H1 (cell line): ENCODE measurements at regions not wholly inside any gene's neighbourhood (a gene's known extent, or its start where the extent isn't known, plus 50 kb on each side); places are given as distances from the start of the nearest gene placed in this dataset.

Experiments used
- CTCF ChIA-PET: fragments of 300-600 bp; sonication (Branson Sonifier 250); formaldehyde crosslinking; loops from one replicate; lab custom pipeline; 2021; ENCODE audit not compliant: partially characterized antibody; lab: Charles Lee
- POLR2A ChIA-PET: fragments of 300-600 bp; sonication (Branson Sonifier 250); formaldehyde crosslinking; loops from one replicate; lab custom pipeline; 2021; ENCODE audit warnings: inconsistent platforms; ENCODE audit not compliant: partially characterized antibody; lab: Charles Lee
- DNase-seq, 2 experiments: peaks; one replicate each; pipeline versions ENCODE4 v3.0.0 to v3.0.0-alpha.2; 2010 to 2022; ENCODE audit warnings: low spot score in 2 of 2, low read depth in 1 of 2, mixed read lengths in 1 of 2
- FAIRE-seq: peaks from 2 replicates; lab custom pipeline; 2011; peaks lifted over from hg19 to GRCh38; lab: Jason Lieb, UNC
- H2AFZ ChIP-seq: 2 replicates; pipeline ENCODE4 v1.8.1; 2012; ENCODE audit warnings: low read length, inconsistent platforms
- H2AK5ac ChIP-seq: 2 replicates; pipeline ENCODE4 v1.6.1; 2013; ENCODE audit warnings: low read depth, low read length
- H2BK120ac ChIP-seq: replicated peaks from 2 replicates; pipeline ENCODE3; 2013; ENCODE audit warnings: low read depth, low read length, inconsistent platforms
- H2BK12ac ChIP-seq: 2 replicates; pipeline ENCODE4 v1.6.1; 2013; ENCODE audit warnings: low read depth, low read length
- H2BK15ac ChIP-seq: 2 replicates; pipeline ENCODE4 v1.6.1; 2013; ENCODE audit warnings: low read length
- H2BK20ac ChIP-seq: 2 replicates; pipeline ENCODE4 v1.6.1; 2013; ENCODE audit warnings: low read length
- H2BK5ac ChIP-seq: 2 replicates; pipeline ENCODE4 v1.6.1; 2013; ENCODE audit warnings: low read depth, low read length
- H3K14ac ChIP-seq: 2 replicates; pipeline ENCODE4 v1.6.1; 2013; ENCODE audit warnings: inconsistent platforms; ENCODE audit not compliant: insufficient read length
- H3K18ac ChIP-seq: 2 replicates; pipeline ENCODE4 v1.6.1; 2013; ENCODE audit warnings: low read length; ENCODE audit errors: extremely low read depth
- H3K23ac ChIP-seq: 2 replicates; pipeline ENCODE4 v1.6.1; 2013; ENCODE audit warnings: inconsistent platforms; ENCODE audit not compliant: insufficient read length
- H3K23me2 ChIP-seq: 2 replicates; pipeline ENCODE4 v1.6.1; 2013; ENCODE audit warnings: low read depth, low read length
- H3K27ac ChIP-seq: 2 replicates; pipeline ENCODE4 v1.6.1; 2011; ENCODE audit warnings: low read depth, low read length, inconsistent platforms
- H3K27me3 ChIP-seq, 4 experiments: replicated peaks in 1 of 4; 1 replicate in 1 of 4; 2 replicates in 3 of 4; pipeline versions ENCODE4 v1.6.1 to v1.8.1; 2011 to 2013; ENCODE audit warnings: low read length in 3 of 4, mild to moderate bottlenecking in 3 of 4, inconsistent platforms in 2 of 4, mixed read lengths in 2 of 4, moderate library complexity in 1 of 4; ENCODE audit not compliant: control insufficient read depth in 3 of 4, insufficient read depth in 3 of 4; ENCODE audit errors: extremely low read depth in 1 of 4
- H3K36me3 ChIP-seq, 4 experiments: 2 replicates each; pipeline versions ENCODE4 v1.6.1 to v1.8.1; 2011 to 2013; ENCODE audit warnings: mild to moderate bottlenecking in 4 of 4, low read length in 3 of 4, moderate library complexity in 2 of 4, control low read depth in 1 of 4, inconsistent platforms in 1 of 4; ENCODE audit not compliant: insufficient read depth in 4 of 4, control insufficient read depth in 2 of 4
- H3K4ac ChIP-seq: replicated peaks from 2 replicates; pipeline ENCODE3; 2013; ENCODE audit warnings: low read length, low read depth, mixed read lengths, inconsistent platforms; ENCODE audit not compliant: insufficient read length
- H3K4me1 ChIP-seq, 4 experiments: replicated peaks in 1 of 4; 1 replicate in 1 of 4; 2 replicates in 3 of 4; pipeline versions ENCODE4 v1.6.1 to v1.8.1; 2011 to 2013; ENCODE audit warnings: low read length in 3 of 4, inconsistent platforms in 2 of 4, mixed read lengths in 1 of 4; ENCODE audit not compliant: insufficient read depth in 4 of 4, control insufficient read depth in 3 of 4
- H3K4me2 ChIP-seq, 2 experiments: 2 replicates each; pipeline versions ENCODE4 v1.6.1 to v1.8.1; 2011 to 2013; ENCODE audit warnings: low read depth in 2 of 2, low read length in 2 of 2, control low read depth in 1 of 2, inconsistent platforms in 1 of 2, mild to moderate bottlenecking in 1 of 2; ENCODE audit not compliant: insufficient read depth in 1 of 2
- H3K4me3 ChIP-seq, 4 experiments: fragments of 200-600, 300-600 bp in 1 of 4; sonication (generic), shearing (Covaris generic), sonication (Bioruptor Twin) in 1 of 4; 2 replicates each; pipeline versions ENCODE4 v1.5.1 to v1.8.1; 2011 to 2016; ENCODE audit warnings: low read length in 4 of 4, low read depth in 3 of 4, control low read depth in 2 of 4, inconsistent platforms in 2 of 4, mild to moderate bottlenecking in 2 of 4, mixed read lengths in 1 of 4, moderate library complexity in 1 of 4; ENCODE audit not compliant: insufficient read depth in 2 of 4; ENCODE audit errors: extremely low read depth in 1 of 4
- H3K56ac ChIP-seq: replicated peaks from 2 replicates; pipeline ENCODE3; 2013; ENCODE audit warnings: low read depth, mild to moderate bottlenecking, mixed read lengths, low read length, inconsistent platforms; ENCODE audit not compliant: insufficient read length
- H3K79me1 ChIP-seq: 2 replicates; pipeline ENCODE4 v1.6.1; 2013; ENCODE audit warnings: low read depth, low read length, control low read depth
- H3K79me2 ChIP-seq, 2 experiments: 2 replicates each; pipeline versions ENCODE4 v1.6.1 to v1.8.1; 2012 to 2013; ENCODE audit warnings: low read length in 2 of 2, mild to moderate bottlenecking in 2 of 2, inconsistent platforms in 1 of 2; ENCODE audit not compliant: insufficient read depth in 2 of 2, control insufficient read depth in 1 of 2
- H3K9ac ChIP-seq, 4 experiments: replicated peaks in 1 of 4; 1 replicate in 1 of 4; 2 replicates in 3 of 4; pipeline versions ENCODE4 v1.6.1 to v1.8.1; 2011 to 2013; ENCODE audit warnings: low read depth in 3 of 4, low read length in 3 of 4, control low read depth in 2 of 4, mild to moderate bottlenecking in 2 of 4, moderate library complexity in 2 of 4, inconsistent platforms in 1 of 4; ENCODE audit errors: extremely low read depth in 1 of 4
- H3K9me3 ChIP-seq, 2 experiments: 2 replicates each; pipeline versions ENCODE4 v1.6.1 to v1.8.1; 2012 to 2013; ENCODE audit warnings: mild to moderate bottlenecking in 2 of 2, moderate library complexity in 2 of 2, control low read depth in 1 of 2, inconsistent platforms in 1 of 2, low read depth in 1 of 2, low read length in 1 of 2, mixed read lengths in 1 of 2; ENCODE audit not compliant: insufficient read depth in 2 of 2
- H4K20me1 ChIP-seq, 2 experiments: replicated peaks in 1 of 2; 2 replicates each; pipeline versions ENCODE3 to v1.8.1; 2011 to 2013; ENCODE audit warnings: inconsistent platforms in 2 of 2, low read length in 2 of 2, mild to moderate bottlenecking in 1 of 2; ENCODE audit not compliant: insufficient read depth in 2 of 2, control insufficient read depth in 1 of 2
- H4K5ac ChIP-seq: 2 replicates; pipeline ENCODE4 v1.6.1; 2013; ENCODE audit warnings: low read length, low read depth, mixed read lengths, inconsistent platforms; ENCODE audit not compliant: insufficient read length
- H4K8ac ChIP-seq: 2 replicates; pipeline ENCODE4 v1.8.0; 2013; ENCODE audit warnings: mild to moderate bottlenecking, moderate library complexity, low read length, inconsistent platforms; ENCODE audit not compliant: insufficient read depth; ENCODE audit errors: extremely low read depth
- H4K91ac ChIP-seq: replicated peaks from 2 replicates; pipeline ENCODE3; 2013; ENCODE audit warnings: low read length, mixed read lengths, inconsistent platforms; ENCODE audit not compliant: insufficient read length
- CTCF ChIP-seq, 3 experiments: IDR thresholded peaks; 1 replicate in 2 of 3; 2 replicates in 1 of 3; pipeline versions ENCODE4 v1.5.1 to v1.6.1; 2011; ENCODE audit warnings: low read length in 3 of 3, mild to moderate bottlenecking in 3 of 3, inconsistent platforms in 2 of 3, low read depth in 1 of 3, moderate library complexity in 1 of 3; ENCODE audit not compliant: insufficient read depth in 1 of 3; ENCODE audit errors: control extremely low read depth in 1 of 3
- EZH2 ChIP-seq: fragments of 200-600 bp; sonication (generic); IDR thresholded peaks from 2 replicates; pipeline ENCODE4 v1.7.1; 2012; ENCODE audit warnings: low read depth, mild to moderate bottlenecking, moderate library complexity, low read length, inconsistent platforms; ENCODE audit not compliant: severe bottlenecking
- FOSL1 ChIP-seq: IDR thresholded peaks from 2 replicates; pipeline ENCODE4 v1.6.1; 2011; ENCODE audit warnings: mild to moderate bottlenecking, low read depth, low read length, moderate library complexity; ENCODE audit not compliant: insufficient read depth
- MAFK ChIP-seq: IDR thresholded peaks from 2 replicates; pipeline ENCODE4 v1.6.1; 2012; ENCODE audit warnings: low read depth, mild to moderate bottlenecking, improper control_type of control experiment, low read length
- SAP30 ChIP-seq: fragments of 300-600 bp; sonication (generic); IDR thresholded peaks from 2 replicates; pipeline ENCODE4 v1.7.1; 2012; ENCODE audit warnings: low read length, moderate library complexity, mild to moderate bottlenecking, inconsistent platforms; ENCODE audit not compliant: insufficient read depth, insufficient replicate concordance
- SIX5 ChIP-seq: IDR thresholded peaks from 2 replicates; pipeline ENCODE4 v1.6.1; 2011; ENCODE audit warnings: mild to moderate bottlenecking, low read depth, low read length
- SUZ12 ChIP-seq: fragments of 200-600 bp; sonication (generic); IDR thresholded peaks from 2 replicates; pipeline ENCODE4 v1.6.1; 2012; ENCODE audit warnings: mild to moderate bottlenecking, inconsistent platforms, low read length, moderate library complexity, mixed read lengths
- TAF1 ChIP-seq: IDR thresholded peaks from 2 replicates; pipeline ENCODE4 v1.6.1; 2011; ENCODE audit warnings: mild to moderate bottlenecking, low read depth, low read length
- YY1 ChIP-seq: IDR thresholded peaks from 2 replicates; pipeline ENCODE4 v1.6.1; 2011; ENCODE audit warnings: low read depth, mild to moderate bottlenecking, low read length
- ZNF274 ChIP-seq: IDR thresholded peaks from 2 replicates; pipeline ENCODE4 v1.7.0; 2012; ENCODE audit warnings: low read length, borderline replicate concordance; ENCODE audit errors: extremely low read depth
- WGBS, 2 experiments: shearing (Covaris generic) in 1 of 2; methylation state at CpG; one replicate each; pipeline versions ENCODE4 v1.1.6 to v1.1.7; 2013 to 2015; ENCODE audit warnings: low lambda C conversion rate in 2 of 2, mixed read lengths in 2 of 2, inconsistent platforms in 1 of 2, low coverage in 1 of 2, missing lambda C conversion rate in 1 of 2; ENCODE audit not compliant: insufficient replicate concordance in 2 of 2, insufficient coverage in 1 of 2, insufficient read length in 1 of 2; ENCODE audit errors: extremely low coverage in 1 of 2, missing lambda C conversion rate in 1 of 2; 5-methylcytosine and 5-hydroxymethylcytosine counted together
- TF ChIP-seq, protein P1 (sequence below): IDR thresholded peaks from 2 replicates; pipeline ENCODE4 v1.6.1; 2011; ENCODE audit warnings: low read length, improper control_type of control experiment

DNA sequence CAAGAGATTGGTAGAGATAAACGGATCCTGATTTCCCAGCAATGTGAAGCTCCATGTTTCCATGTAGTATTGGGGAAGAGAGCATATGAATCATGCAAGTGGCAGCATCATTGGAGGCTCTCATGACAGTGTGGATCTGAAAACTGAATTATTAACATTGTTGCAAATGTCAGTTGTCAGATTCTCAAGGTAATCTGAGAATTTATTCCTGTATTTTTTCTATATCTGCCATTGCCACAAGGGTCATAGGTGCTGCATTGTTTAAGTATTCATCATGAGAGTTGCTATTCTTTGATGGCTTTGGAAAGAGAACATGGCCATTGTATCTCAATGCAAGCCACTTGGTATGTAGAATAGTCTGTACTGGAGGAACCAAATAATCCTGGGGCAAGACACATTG lies 1217.0 kb upstream of the ZEB2 start:
- H3K27me3 ChIP-seq = no peaks in the 10 kb centered on the region
- no peak overlapping the region for H4K8ac ChIP-seq
- POLR2A ChIA-PET = no interaction called here
- H3K79me1 ChIP-seq = no peaks in the 10 kb centered on the region
- DNase-seq = no peak
- no peaks in the 10 kb centered on the region for H3K23me2 ChIP-seq
- no peak overlapping the region for H3K56ac ChIP-seq
- no peaks in the 10 kb centered on the region for H3K9me3 ChIP-seq
- H2BK5ac ChIP-seq = no peak overlapping the region
- H2BK20ac ChIP-seq = no peak overlapping the region
- H4K5ac ChIP-seq = no peak overlapping the region
- no peak overlapping the region for H3K27ac ChIP-seq
- no peak overlapping the region for H2BK15ac ChIP-seq
- FAIRE-seq = no peak
- no peak overlapping the region for H3K4me3 ChIP-seq
- H2AK5ac ChIP-seq = no peak overlapping the region
- WGBS, 2 experiments = 90% methylated on average over 1 of the region's 1 CpG; no CpG with 5 or more reads in 1 of the 2 experiments
- CTCF ChIA-PET = no interaction called here
- H3K23ac ChIP-seq = no peak overlapping the region
- H3K4ac ChIP-seq = no peak overlapping the region
- no peak overlapping the region for H3K14ac ChIP-seq
- no peak overlapping the region for H2BK12ac ChIP-seq
- H2AFZ ChIP-seq = no peak overlapping the region
- H3K79me2 ChIP-seq = no peaks in the 10 kb centered on the region
- H3K9ac ChIP-seq = no peak overlapping the region
- H3K4me1 ChIP-seq = no peaks in the 10 kb centered on the region
- no peak overlapping the region for H4K91ac ChIP-seq
- H3K4me2 ChIP-seq = no peak overlapping the region
- no peak overlapping the region for H3K18ac ChIP-seq
- H3K36me3 ChIP-seq = no peaks in the 10 kb centered on the region
- H2BK120ac ChIP-seq = no peak overlapping the region
- H4K20me1 ChIP-seq = no peaks in the 10 kb centered on the region
- TF ChIP-seq YY1 = no peak
- TF ChIP-seq TAF1 = no peak
- no peak for TF ChIP-seq ZNF274
- TF ChIP-seq SAP30 = no peak
- no peak for TF ChIP-seq FOSL1
- no peak for TF ChIP-seq SIX5
- TF ChIP-seq, protein P1, sequence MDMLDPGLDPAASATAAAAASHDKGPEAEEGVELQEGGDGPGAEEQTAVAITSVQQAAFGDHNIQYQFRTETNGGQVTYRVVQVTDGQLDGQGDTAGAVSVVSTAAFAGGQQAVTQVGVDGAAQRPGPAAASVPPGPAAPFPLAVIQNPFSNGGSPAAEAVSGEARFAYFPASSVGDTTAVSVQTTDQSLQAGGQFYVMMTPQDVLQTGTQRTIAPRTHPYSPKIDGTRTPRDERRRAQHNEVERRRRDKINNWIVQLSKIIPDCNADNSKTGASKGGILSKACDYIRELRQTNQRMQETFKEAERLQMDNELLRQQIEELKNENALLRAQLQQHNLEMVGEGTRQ = no peak
- TF ChIP-seq SUZ12 = no peak
- no peak for TF ChIP-seq CTCF (IDR thresholded peaks at IDR 0.05; ENCODE audit: control extremely low read depth in 1 of 3, insufficient read depth in 1 of 3, low read depth in 1 of 3, low read length in 3 of 3)
- no peak for TF ChIP-seq MAFK
- TF ChIP-seq EZH2 = no peak
